ENCODE measurements at regions not wholly inside any gene's neighbourhood (a gene's known extent, or its start where the extent isn't known, plus 50 kb on each side); places are given as distances from the start of the nearest gene placed in this dataset.

DNA sequence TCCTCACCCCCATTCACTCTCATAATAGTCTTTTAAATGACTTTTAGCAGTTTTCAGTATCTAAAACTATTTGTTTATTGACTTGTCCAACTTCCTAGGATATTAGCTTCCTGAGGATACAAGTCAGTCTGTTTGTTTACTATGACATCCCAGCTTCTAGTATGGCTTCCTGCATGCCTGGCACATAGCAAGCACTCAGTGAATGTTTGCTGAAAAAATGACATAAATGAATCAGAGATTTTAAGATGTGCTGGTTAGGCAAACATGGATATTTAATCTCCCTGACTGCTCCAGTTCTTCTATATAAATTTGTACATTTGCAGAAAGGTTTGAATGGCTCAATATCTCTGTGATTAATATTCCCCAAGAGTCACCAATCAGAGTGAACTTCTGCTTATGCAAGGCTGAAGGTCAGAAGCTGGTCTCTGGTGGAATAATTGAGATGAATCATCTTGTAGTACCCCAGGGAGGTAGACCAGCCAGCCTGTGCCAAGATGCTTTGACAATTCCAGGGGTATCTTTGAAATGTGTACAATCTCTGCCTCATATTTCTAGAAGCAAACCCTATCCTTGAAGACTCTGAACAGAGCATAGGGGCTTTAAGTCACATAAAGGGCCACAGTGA, 219.0 kb upstream of the LMCD1 start:
- TF ChIP-seq, protein P1, sequence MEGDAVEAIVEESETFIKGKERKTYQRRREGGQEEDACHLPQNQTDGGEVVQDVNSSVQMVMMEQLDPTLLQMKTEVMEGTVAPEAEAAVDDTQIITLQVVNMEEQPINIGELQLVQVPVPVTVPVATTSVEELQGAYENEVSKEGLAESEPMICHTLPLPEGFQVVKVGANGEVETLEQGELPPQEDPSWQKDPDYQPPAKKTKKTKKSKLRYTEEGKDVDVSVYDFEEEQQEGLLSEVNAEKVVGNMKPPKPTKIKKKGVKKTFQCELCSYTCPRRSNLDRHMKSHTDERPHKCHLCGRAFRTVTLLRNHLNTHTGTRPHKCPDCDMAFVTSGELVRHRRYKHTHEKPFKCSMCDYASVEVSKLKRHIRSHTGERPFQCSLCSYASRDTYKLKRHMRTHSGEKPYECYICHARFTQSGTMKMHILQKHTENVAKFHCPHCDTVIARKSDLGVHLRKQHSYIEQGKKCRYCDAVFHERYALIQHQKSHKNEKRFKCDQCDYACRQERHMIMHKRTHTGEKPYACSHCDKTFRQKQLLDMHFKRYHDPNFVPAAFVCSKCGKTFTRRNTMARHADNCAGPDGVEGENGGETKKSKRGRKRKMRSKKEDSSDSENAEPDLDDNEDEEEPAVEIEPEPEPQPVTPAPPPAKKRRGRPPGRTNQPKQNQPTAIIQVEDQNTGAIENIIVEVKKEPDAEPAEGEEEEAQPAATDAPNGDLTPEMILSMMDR (conservative IDR thresholded peaks at IDR 0.05; ENCODE audit: low read depth, low read length): no peak
- no peak for TF ChIP-seq EZH2 (IDR thresholded peaks at IDR 0.05; ENCODE audit: borderline replicate concordance, low read depth, low read length, poor library complexity, severe bottlenecking)

Data from A673 (cell line).